HG03103 (cell line): ENCODE measurements at regions not wholly inside any gene's neighbourhood (a gene's known extent, or its start where the extent isn't known, plus 50 kb on each side); places are given as distances from the start of the nearest gene placed in this dataset.
"Not testable (repeated sequence)": the region's sequence is repeated elsewhere in the genome, so short reads cannot be mapped to it uniquely, and the experiment has no call there.

Experiments
- ATAC-seq: cut with Tn5 transposase; IDR thresholded peaks from one replicate; pipeline ENCODE4 v1.9.1; 2021; ENCODE audit warnings: low read depth; ENCODE audit not compliant: unreplicated experiment

DNA sequence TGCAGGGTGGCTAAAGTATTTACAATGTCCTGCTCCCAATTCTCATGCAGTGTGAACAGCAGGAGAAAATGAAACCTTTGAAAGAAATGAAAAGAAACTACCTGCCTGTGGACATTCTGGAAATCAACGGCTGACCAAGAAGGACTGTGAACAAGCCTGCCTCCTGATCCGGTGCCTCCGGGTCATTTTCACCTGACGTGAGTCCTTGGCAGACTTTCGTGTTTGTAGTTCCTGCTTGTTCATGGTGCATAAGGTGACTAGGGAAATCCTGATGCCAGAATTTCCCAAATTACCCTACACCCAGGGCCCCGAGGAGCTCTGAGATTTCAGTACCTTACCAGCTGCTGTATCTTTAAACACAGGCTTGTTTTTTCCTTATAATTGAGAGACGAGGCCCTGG is 317.5 kb downstream of the TLE1 start:
- ATAC-seq = no peak

DNA sequence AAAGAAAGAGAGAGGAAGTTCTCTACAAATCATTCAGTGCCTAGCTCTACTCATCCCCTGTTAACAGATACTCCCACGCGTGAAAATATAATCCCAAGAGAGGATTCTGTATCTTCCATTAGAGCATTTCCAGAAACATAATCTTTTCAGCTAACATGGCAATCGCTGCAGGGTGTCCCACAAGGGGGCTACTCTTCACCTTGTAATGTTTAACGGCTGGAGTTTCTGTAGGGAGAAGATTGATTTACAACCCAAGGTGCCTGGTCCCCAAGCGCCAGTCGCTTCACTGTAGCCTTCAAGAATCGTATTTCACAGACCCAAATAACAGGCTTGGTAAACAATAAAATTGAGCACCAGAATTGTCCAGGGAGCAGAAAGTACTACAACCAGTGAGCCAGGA is 318.7 kb downstream of the TLE1 start:
- no peak for ATAC-seq

GRCh38 chr9:81370096-81370495 is 319.3 kb downstream of the TLE1 start:
- ATAC-seq = no peak

GRCh38 chr9:81369121-81369520 is 320.2 kb downstream of the TLE1 start:
- no peak for ATAC-seq

DNA sequence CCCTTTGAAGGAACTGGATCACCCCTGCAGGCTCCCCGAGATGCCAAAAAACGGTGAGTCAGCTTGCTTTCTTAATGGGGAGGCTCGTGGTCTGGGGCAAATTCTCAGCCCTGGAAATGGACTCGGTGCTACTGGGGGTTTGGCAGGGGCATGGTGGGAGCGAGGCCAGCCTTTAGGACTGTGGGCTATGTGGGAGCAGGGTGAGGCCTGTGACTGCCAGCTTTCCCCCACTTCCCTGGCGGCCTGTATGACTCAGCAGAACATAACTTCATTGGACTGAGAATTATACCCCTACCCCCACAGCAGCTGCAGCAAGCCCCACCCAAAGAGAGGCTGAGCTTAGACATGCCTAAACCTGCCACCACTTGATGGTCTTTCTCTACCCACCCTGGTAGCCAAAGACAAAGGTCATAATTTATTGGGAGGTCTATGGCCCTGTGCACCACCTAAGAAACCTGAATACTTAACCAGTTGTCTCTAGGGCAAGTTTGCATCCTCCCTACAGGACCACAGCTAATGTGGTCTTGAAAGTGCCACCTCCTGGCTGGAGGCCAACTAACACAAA is 325.3 kb downstream of the TLE1 start:
- ATAC-seq = no peak

DNA sequence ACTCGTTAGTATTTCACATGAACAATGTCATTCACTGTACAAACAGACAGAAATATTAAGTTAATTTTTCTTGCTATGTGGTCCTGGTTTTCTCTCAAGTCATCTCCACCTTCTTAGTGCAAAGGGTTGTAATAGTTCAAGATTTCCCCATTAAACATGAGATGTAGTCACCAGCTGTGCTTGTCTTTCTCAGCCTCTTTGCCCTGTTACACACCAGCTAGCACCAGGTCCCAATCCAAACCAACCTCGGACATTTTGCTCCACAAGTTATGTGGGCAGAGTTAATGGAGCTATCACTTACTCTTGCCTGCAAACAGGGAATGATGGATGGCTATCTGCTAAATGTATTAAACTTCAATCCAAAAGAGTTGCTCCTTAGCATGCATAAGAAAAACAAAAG is 328.1 kb downstream of the TLE1 start:
- no peak for ATAC-seq

- ATAC-seq = no peak
Observed at GRCh38 chr9:81351166-81351565, 338.2 kb downstream of the TLE1 start.

DNA sequence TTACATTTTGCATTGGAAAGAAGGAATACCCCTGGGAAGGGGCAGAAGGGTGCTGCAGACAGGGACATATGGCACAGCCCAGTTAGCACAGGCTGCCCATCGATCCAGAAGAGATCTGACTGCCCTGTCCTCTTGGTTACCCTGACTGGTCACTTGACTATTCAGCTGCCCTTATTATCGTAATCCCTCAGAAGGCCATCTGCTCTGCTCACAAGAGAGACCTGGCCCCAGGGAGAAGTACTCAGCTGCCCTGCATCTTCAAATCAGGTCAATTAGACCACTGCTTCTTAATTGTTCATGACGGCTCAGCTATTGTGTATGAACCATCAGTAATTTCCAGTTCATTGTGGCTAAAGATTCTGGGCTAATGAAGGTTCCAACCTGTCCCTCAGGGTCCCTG is 345.0 kb downstream of the TLE1 start:
- ATAC-seq = no peak

DNA sequence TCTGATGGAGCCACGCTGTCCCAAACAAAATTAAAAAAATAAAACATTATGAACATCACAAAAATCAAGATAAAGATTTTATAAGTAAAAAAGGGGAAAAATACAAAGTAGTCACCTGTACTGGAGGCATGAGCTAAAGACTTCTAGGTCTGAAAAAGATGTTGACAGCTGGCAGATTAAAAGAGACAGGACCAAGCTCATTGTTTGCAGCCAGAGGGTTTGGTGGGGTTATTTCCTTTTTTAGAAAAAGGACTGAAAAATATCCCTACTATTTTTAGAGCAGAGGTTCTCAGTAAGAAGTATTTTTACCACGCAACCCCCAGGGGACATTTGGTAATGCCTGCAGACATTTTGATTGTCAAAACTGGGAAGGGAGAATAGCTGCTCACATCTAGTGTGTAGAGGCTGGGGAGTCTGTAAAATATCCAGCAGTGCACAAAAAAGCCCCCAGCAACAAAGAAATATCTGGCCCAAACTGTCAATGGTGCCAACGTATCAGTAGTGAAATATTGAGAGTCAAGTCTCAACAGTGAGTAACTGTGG is 353.4 kb downstream of the TLE1 start:
- ATAC-seq = no peak

DNA sequence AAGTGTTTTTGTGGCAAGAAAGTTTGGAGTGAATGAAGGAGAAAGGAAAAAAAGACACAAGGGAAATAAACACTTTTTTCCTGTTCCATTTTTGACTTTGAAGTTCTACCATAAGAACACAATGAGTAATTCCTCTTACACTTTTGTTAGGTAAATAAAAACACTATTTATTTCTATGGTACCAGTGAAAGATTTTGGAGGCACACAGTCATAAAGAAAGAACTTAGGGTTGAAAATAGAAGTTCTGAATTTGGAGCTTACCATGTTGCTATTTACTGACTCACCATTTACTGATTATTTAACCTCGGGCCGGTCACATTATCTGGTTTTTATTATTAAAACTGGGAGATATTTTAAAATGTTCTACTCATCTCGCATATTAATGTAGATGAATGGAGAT is 367.8 kb downstream of the TLE1 start:
- no peak for ATAC-seq

DNA sequence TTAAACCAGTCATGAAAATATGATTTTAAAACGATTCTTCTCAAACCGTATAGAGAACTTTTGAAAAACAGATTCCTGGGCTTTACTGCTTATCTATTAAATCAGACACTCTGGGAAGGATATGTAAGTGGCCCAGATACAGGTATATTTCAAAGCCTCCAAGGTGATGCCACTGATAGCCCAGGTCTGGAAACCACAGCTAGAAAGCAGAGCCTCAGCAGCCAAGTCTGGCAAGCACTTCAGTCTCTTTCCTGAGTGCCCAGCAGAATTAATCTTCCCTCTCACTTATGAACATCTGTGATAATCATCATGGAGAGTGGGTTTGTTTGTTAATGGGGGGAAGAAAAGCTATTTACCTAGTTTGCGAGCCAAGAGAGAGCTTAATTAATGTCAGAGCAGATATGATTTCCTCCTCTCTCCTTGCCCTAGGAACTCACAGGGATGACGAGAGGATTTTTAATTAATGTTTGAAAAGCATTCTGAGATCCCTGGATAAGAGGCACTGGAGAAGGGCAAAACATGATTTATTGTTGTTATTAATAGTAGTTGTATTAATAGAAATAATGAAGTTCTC is 368.4 kb downstream of the TLE1 start:
- ATAC-seq = no peak

DNA sequence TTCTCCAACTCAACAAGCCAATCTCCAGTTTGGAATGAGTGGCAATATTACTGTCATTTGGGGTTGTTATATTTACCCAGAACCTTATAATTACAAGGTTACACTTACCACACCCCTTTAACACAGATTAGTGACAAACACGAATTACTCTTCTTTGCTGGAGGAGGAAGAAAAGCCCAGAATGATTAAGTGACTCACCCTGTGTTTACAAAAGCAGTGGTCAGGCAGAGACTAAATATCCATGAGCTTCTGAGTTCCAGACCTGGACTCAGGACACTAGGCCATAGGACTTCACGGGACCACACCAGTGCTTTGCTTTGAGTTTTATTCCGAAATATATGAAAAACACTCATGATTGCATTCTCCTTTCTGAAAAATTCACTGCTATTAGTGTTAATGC is 370.8 kb downstream of the TLE1 start:
- no peak for ATAC-seq

DNA sequence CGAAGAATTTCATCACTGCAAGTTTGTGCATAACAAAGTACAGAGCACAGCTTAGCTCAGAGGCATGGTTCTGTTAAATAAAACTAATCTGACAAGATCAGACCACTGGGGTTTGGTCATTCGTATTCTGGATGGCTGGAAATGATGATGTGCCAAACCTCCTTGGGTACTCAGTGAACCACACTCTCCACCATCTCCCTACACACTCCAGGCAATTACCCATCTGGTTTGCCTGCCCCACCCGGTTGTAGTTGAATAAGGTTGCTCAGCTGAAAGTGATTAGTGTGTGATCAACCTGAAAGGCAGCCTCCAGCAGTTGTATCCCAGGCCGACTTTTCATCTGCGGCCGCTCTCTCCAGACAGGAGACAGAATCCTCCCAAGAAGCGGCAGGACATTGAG is 371.4 kb downstream of the TLE1 start:
- ATAC-seq = no peak

GRCh38 chr9:81317223-81317622 is 372.1 kb downstream of the TLE1 start:
- ATAC-seq = no peak

GRCh38 chr9:81314490-81314889 is 374.9 kb downstream of the TLE1 start:
- no peak for ATAC-seq

DNA sequence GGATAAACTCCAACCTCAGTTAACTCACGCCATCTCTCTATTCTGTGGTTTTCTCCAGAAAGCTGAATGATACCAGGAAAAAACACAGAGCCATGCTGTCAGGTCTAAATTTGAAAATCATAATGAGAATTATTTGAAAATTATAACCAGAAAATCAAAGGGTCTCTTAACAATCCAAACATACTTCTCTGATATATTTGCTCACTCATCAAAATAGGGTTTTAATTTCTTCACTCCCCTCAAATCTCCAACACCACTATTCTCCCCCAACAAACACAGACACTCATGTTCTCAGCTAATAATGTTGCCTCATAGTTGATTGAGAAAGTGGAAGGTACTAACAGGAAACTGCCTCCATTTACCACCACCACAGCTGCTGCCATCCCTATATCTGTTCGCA is 375.5 kb downstream of the TLE1 start:
- ATAC-seq = no peak

DNA sequence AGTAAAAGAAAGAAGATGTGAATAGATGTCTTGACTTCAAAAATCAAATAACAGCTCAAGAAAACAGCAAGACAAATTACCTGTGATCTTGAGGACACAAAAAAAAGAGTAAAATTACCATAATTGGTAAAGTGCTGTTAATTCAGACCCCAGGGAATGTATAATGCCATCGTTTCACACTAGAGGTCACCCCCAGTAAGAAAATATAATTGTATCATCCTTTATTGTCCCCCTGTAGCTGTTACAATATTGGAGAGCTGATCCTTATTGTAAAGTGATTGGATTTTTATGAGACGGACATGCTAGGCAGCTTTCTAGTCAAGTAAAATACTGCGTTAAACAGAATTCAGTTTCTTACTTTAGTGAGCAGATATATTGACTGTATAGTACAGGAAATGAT is 377.0 kb downstream of the TLE1 start:
- no peak for ATAC-seq

DNA sequence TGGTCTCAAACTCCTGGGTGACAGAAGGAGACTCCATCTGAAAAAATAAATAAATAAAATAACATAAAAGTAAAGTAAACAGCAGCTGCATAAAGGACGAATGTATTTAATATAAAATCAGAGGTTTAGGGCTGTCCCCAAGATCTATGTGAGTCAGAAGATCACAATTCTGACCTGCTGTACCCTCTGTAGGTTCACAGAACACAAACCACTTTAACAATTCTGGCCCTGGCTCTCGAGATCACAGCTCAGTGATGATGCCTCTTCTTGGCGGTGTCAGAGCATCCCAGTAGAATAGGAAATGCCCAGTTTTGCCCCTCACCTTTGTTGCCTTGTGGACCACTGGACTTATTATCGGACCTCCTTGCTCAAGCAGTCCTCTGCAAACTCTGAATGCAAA is 380.9 kb downstream of the TLE1 start:
- no peak for ATAC-seq

DNA sequence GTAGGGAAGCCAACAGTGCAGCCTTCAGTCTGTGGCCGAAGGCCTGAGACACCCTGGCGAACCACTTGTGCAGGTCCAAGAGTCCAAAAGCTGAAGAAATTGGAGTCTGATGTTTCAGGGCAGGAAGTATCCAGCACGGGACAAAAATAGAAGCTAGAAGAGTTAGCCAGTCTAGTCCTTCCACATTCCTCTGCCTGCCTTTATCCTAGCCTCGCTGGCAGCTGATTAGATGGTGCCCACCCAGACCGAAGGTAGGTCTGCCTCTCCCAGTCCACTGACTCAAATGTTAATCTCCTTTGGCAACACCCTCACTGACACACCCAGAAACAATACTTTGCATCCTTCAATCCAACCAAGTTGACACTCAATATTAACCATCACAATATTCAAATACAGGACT is 381.6 kb downstream of the TLE1 start:
- ATAC-seq = not testable (repeated sequence)

GRCh38 chr9:81305561-81306182 is 383.7 kb downstream of the TLE1 start:
- no peak for ATAC-seq

- ATAC-seq = no peak
Observed at GRCh38 chr9:81303658-81304057, 385.7 kb downstream of the TLE1 start.

- no peak for ATAC-seq
Observed at GRCh38 chr9:81293651-81294050, 395.7 kb downstream of the TLE1 start.
